Activated T-helper 2 cell treated with anti-CD3 and anti-CD28 coated beads, Interferon-gamma antibody, Interleukin-2, Interleukin-4, amounts not matched to agents 10 μg/mL and 5 μg/mL and 100 μg/mL, durations not matched to agents 14 hours and 24 hours and 36 hours (primary cell): ENCODE measurements at regions not wholly inside any gene's neighbourhood (a gene's known extent, or its start where the extent isn't known, plus 50 kb on each side); places are given as distances from the start of the nearest gene placed in this dataset.

Source experiments
- DNase-seq: peaks from one replicate; pipeline ENCODE4 v3.0.0; 2021; ENCODE audit warnings: low spot score
- H3K27ac Mint-ChIP-seq: one replicate; pipeline ENCODE4 v1.8.0; 2021; ENCODE audit warnings: mixed read lengths
- H3K27me3 Mint-ChIP-seq: one replicate; pipeline ENCODE4 v1.8.0; 2021; ENCODE audit warnings: low read depth, mixed read lengths
- H3K36me3 Mint-ChIP-seq: one replicate; pipeline ENCODE4 v1.8.0; 2021; ENCODE audit warnings: low read depth, mixed read lengths
- H3K4me1 Mint-ChIP-seq: one replicate; pipeline ENCODE4 v1.8.0; 2021; ENCODE audit warnings: low read depth, mixed read lengths
- H3K4me3 Mint-ChIP-seq: one replicate; pipeline ENCODE4 v1.8.0; 2021; ENCODE audit warnings: low read depth, mild to moderate bottlenecking, moderate library complexity, mixed read lengths
- H3K9me3 Mint-ChIP-seq: one replicate; pipeline ENCODE4 v1.8.0; 2021; ENCODE audit warnings: mixed read lengths
- intact Hi-C: fragments of 100-400 bp; cut with micrococcal nuclease; formaldehyde crosslinking; loops from one replicate; pipeline ENCODE4 v1.15.1; 2023

GRCh38 chr9:8133606-8134005, 334.0 kb upstream of the DMAC1 start:
- no peaks in the 10 kb centered on the region for H3K4me1 Mint-ChIP-seq
- H3K27me3 Mint-ChIP-seq, result no peaks in the 10 kb centered on the region
- intact Hi-C loops, result no loop called here
- no peak overlapping the region for H3K27ac Mint-ChIP-seq
- DNase-seq, result no peak
- no peaks in the 10 kb centered on the region for H3K36me3 Mint-ChIP-seq
- no peak overlapping the region for H3K4me3 Mint-ChIP-seq
- H3K9me3 Mint-ChIP-seq, result no peaks in the 10 kb centered on the region

GRCh38 chr9:8115570-8115969, 316.0 kb upstream of the DMAC1 start:
- H3K4me1 Mint-ChIP-seq, result peaks cover 27% of the 10 kb centered on the region
- intact Hi-C loops, result loop anchor here (1.0 to 10.0 kb wide), 10 partner anchors 73 to 1221 kb away; no protein-coding TSS in a partner anchor
- peak overlapping the region; percentile 88 for H3K27ac Mint-ChIP-seq
- H3K9me3 Mint-ChIP-seq, result peaks cover 8% of the 10 kb centered on the region
- DNase-seq, result peak; percentile 8
- H3K27me3 Mint-ChIP-seq, result no peaks in the 10 kb centered on the region
- H3K4me3 Mint-ChIP-seq, result peak overlapping the region; percentile 35
- H3K36me3 Mint-ChIP-seq, result no peaks in the 10 kb centered on the region

GRCh38 chr9:8114826-8115225, 315.2 kb upstream of the DMAC1 start:
- Mint-ChIP-seq H3K9me3 (peaks cover 8% of the 10 kb centered on the region), H3K27me3 (no peaks in the 10 kb centered on the region), H3K4me1 (peaks cover 27% of the 10 kb centered on the region), H3K4me3 (peak overlapping the region; percentile 3), H3K36me3 (no peaks in the 10 kb centered on the region), H3K27ac (peak overlapping the region; percentile 88)
- intact Hi-C loops, result loop anchor here (1.0 to 10.0 kb wide), 10 partner anchors 73 to 1220 kb away; no protein-coding TSS in a partner anchor
- DNase-seq, result no peak

GRCh38 chr9:8106362-8106761, 306.8 kb upstream of the DMAC1 start:
- H3K27ac Mint-ChIP-seq, result no peak overlapping the region
- intact Hi-C loops, result no loop called here
- peaks cover 9% of the 10 kb centered on the region for H3K9me3 Mint-ChIP-seq
- H3K4me3 Mint-ChIP-seq, result no peak overlapping the region
- no peaks in the 10 kb centered on the region for H3K36me3 Mint-ChIP-seq
- no peaks in the 10 kb centered on the region for H3K27me3 Mint-ChIP-seq
- DNase-seq, result no peak
- H3K4me1 Mint-ChIP-seq, result peaks cover 5% of the 10 kb centered on the region

GRCh38 chr9:8101607-8102006, 302.0 kb upstream of the DMAC1 start:
- Mint-ChIP-seq H3K4me3 (no peak overlapping the region), H3K9me3 (peaks cover 17% of the 10 kb centered on the region), H3K27ac (no peak overlapping the region), H3K36me3 (no peaks in the 10 kb centered on the region), H3K27me3 (no peaks in the 10 kb centered on the region), H3K4me1 (peaks cover 2% of the 10 kb centered on the region)
- intact Hi-C loops, result no loop called here
- DNase-seq, result no peak

- Mint-ChIP-seq H3K9me3 (peaks cover 8% of the 10 kb centered on the region), H3K4me3 (no peak overlapping the region), H3K36me3 (no peaks in the 10 kb centered on the region), H3K4me1 (no peaks in the 10 kb centered on the region), H3K27ac (no peak overlapping the region), H3K27me3 (no peaks in the 10 kb centered on the region)
- intact Hi-C loops, result no loop called here
- DNase-seq, result no peak
Measured at GRCh38 chr9:8096091-8096490, 296.5 kb upstream of the DMAC1 start.

GRCh38 chr9:8095672-8096086, 296.1 kb upstream of the DMAC1 start:
- Mint-ChIP-seq H3K27me3 (no peaks in the 10 kb centered on the region), H3K36me3 (no peaks in the 10 kb centered on the region), H3K4me1 (no peaks in the 10 kb centered on the region), H3K9me3 (peaks cover 8% of the 10 kb centered on the region), H3K4me3 (no peak overlapping the region), H3K27ac (no peak overlapping the region)
- DNase-seq, result no peak
- intact Hi-C loops, result no loop called here

- intact Hi-C loops, result no loop called here
- DNase-seq, result no peak
- no peak overlapping the region for H3K4me3 Mint-ChIP-seq
Measured at GRCh38 chr9:8088477-8088876, 288.9 kb upstream of the DMAC1 start.

GRCh38 chr9:8085986-8086385, 286.4 kb upstream of the DMAC1 start:
- Mint-ChIP-seq H3K4me1 (no peaks in the 10 kb centered on the region), H3K36me3 (no peaks in the 10 kb centered on the region), H3K27ac (no peak overlapping the region), H3K9me3 (no peaks in the 10 kb centered on the region), H3K4me3 (no peak overlapping the region), H3K27me3 (no peaks in the 10 kb centered on the region)
- no peak for DNase-seq
- intact Hi-C loops, result no loop called here

More at GRCh38 chr9:8088477-8088876, 288.9 kb upstream of the DMAC1 start:
- no peaks in the 10 kb centered on the region for H3K9me3 Mint-ChIP-seq
- H3K36me3 Mint-ChIP-seq, result no peaks in the 10 kb centered on the region
- no peak overlapping the region for H3K27ac Mint-ChIP-seq
- H3K27me3 Mint-ChIP-seq, result no peaks in the 10 kb centered on the region
- H3K4me1 Mint-ChIP-seq, result no peaks in the 10 kb centered on the region

- Mint-ChIP-seq H3K27ac (no peak overlapping the region), H3K36me3 (no peaks in the 10 kb centered on the region), H3K9me3 (no peaks in the 10 kb centered on the region), H3K4me1 (no peaks in the 10 kb centered on the region), H3K4me3 (no peak overlapping the region), H3K27me3 (no peaks in the 10 kb centered on the region)
- DNase-seq, result no peak
- intact Hi-C loops, result no loop called here
Measured at GRCh38 chr9:8078641-8079140, 279.1 kb upstream of the DMAC1 start.

- H3K4me3 Mint-ChIP-seq, result no peak overlapping the region
Measured at GRCh38 chr9:8074713-8075286, 275.2 kb upstream of the DMAC1 start.

GRCh38 chr9:8071445-8071798, 271.8 kb upstream of the DMAC1 start:
- Mint-ChIP-seq H3K4me1 (no peaks in the 10 kb centered on the region), H3K4me3 (no peak overlapping the region), H3K36me3 (no peaks in the 10 kb centered on the region), H3K9me3 (no peaks in the 10 kb centered on the region), H3K27me3 (no peaks in the 10 kb centered on the region), H3K27ac (no peak overlapping the region)
- intact Hi-C loops, result no loop called here
- DNase-seq, result no peak

More at GRCh38 chr9:8074713-8075286, 275.2 kb upstream of the DMAC1 start:
- Mint-ChIP-seq H3K9me3 (no peaks in the 10 kb centered on the region), H3K4me1 (no peaks in the 10 kb centered on the region), H3K27ac (no peak overlapping the region), H3K36me3 (no peaks in the 10 kb centered on the region), H3K27me3 (no peaks in the 10 kb centered on the region)
- intact Hi-C loops, result no loop called here
- no peak for DNase-seq

- Mint-ChIP-seq H3K27ac (no peak overlapping the region), H3K9me3 (no peaks in the 10 kb centered on the region), H3K36me3 (no peaks in the 10 kb centered on the region), H3K4me1 (no peaks in the 10 kb centered on the region), H3K4me3 (no peak overlapping the region), H3K27me3 (no peaks in the 10 kb centered on the region)
- DNase-seq, result no peak
- intact Hi-C loops, result no loop called here
Measured at GRCh38 chr9:8070779-8071444, 271.3 kb upstream of the DMAC1 start.
